H9 (cell line): ENCODE measurements at regions not wholly inside any gene's neighbourhood (a gene's known extent, or its start where the extent isn't known, plus 50 kb on each side); places are given as distances from the start of the nearest gene placed in this dataset.

Experiments used
- DNase-seq: peaks from one replicate; pipeline ENCODE4 v3.0.0-alpha.2; 2017
- H2AFZ ChIP-seq: one replicate; pipeline ENCODE4 v1.6.1; 2013; ENCODE audit warnings: mild to moderate bottlenecking, low read length, control low read depth, moderate library complexity
- H2AK5ac ChIP-seq: 2 replicates; pipeline ENCODE4 v1.6.1; 2013; ENCODE audit warnings: low read length, control low read depth, mixed read lengths; ENCODE audit not compliant: insufficient read length
- H2BK120ac ChIP-seq: one replicate; pipeline ENCODE4 v1.6.1; 2013; ENCODE audit warnings: low read depth, mild to moderate bottlenecking, low read length, control low read depth, inconsistent platforms; ENCODE audit not compliant: poor library complexity, severe bottlenecking
- H2BK12ac ChIP-seq: 2 replicates; pipeline ENCODE4 v1.6.1; 2013; ENCODE audit warnings: low read length, control low read depth, mixed read lengths, low read depth; ENCODE audit not compliant: insufficient read length
- H2BK15ac ChIP-seq: 2 replicates; pipeline ENCODE4 v1.6.1; 2013; ENCODE audit warnings: low read depth, low read length, control low read depth
- H2BK20ac ChIP-seq: one replicate; pipeline ENCODE4 v1.6.1; 2013; ENCODE audit warnings: low read depth, mild to moderate bottlenecking, low read length, control low read depth, inconsistent platforms; ENCODE audit not compliant: poor library complexity, severe bottlenecking
- H2BK5ac ChIP-seq: 2 replicates; pipeline ENCODE4 v1.6.1; 2013; ENCODE audit warnings: low read length, control low read depth, mixed read lengths; ENCODE audit not compliant: insufficient read length
- H3K14ac ChIP-seq: 2 replicates; pipeline ENCODE4 v1.6.1; 2013; ENCODE audit warnings: low read length, control low read depth; ENCODE audit not compliant: insufficient read depth
- H3K18ac ChIP-seq: 2 replicates; pipeline ENCODE4 v1.6.1; 2013; ENCODE audit warnings: low read depth, mild to moderate bottlenecking, mixed read lengths, low read length, control low read depth; ENCODE audit not compliant: insufficient read length
- H3K23ac ChIP-seq: 2 replicates; pipeline ENCODE4 v1.6.1; 2013; ENCODE audit warnings: low read length, control low read depth, mixed read lengths, low read depth; ENCODE audit not compliant: insufficient read length
- H3K23me2 ChIP-seq: 2 replicates; pipeline ENCODE4 v1.6.1; 2013; ENCODE audit warnings: low read depth, mild to moderate bottlenecking, mixed read lengths, low read length, control low read depth; ENCODE audit not compliant: insufficient read length, poor library complexity, severe bottlenecking
- H3K27ac ChIP-seq: 2 replicates; pipeline ENCODE4 v1.5.1; 2013; ENCODE audit warnings: low read length, control low read depth, mixed read lengths, low read depth; ENCODE audit not compliant: insufficient read length
- H3K27me3 ChIP-seq: 2 replicates; pipeline ENCODE4 v1.6.1; 2013; ENCODE audit warnings: low read length, control low read depth, inconsistent platforms; ENCODE audit not compliant: insufficient read depth
- H3K4ac ChIP-seq: 2 replicates; pipeline ENCODE4 v1.6.1; 2013; ENCODE audit warnings: low read depth, mild to moderate bottlenecking, control low read depth, inconsistent platforms, low read length, moderate library complexity
- H3K4me1 ChIP-seq: 2 replicates; pipeline ENCODE4 v1.6.1; 2013; ENCODE audit warnings: low read length, control low read depth, inconsistent platforms; ENCODE audit not compliant: insufficient read depth
- H3K4me2 ChIP-seq: 2 replicates; pipeline ENCODE4 v1.6.1; 2013; ENCODE audit warnings: low read length, control low read depth, mixed read lengths; ENCODE audit not compliant: insufficient read length, insufficient read depth
- H3K56ac ChIP-seq: 2 replicates; pipeline ENCODE4 v1.6.1; 2013; ENCODE audit warnings: low read depth, mild to moderate bottlenecking, mixed read lengths, low read length, control low read depth; ENCODE audit not compliant: insufficient read length
- H3K79me1 ChIP-seq: 2 replicates; pipeline ENCODE4 v1.6.1; 2013; ENCODE audit warnings: low read depth, mild to moderate bottlenecking, moderate library complexity, low read length, control low read depth, inconsistent platforms; ENCODE audit not compliant: insufficient read depth, poor library complexity, severe bottlenecking
- H3K79me2 ChIP-seq: 2 replicates; pipeline ENCODE4 v1.6.1; 2013; ENCODE audit warnings: low read length, control low read depth, inconsistent platforms; ENCODE audit not compliant: insufficient read depth
- H3K9ac ChIP-seq: 2 replicates; pipeline ENCODE4 v1.6.1; 2013; ENCODE audit warnings: low read length, control low read depth, mixed read lengths; ENCODE audit not compliant: insufficient read length; ENCODE audit errors: extremely low read depth
- H3K9me3 ChIP-seq: one replicate; pipeline ENCODE4 v1.6.1; 2013; ENCODE audit warnings: low read depth, low read length, inconsistent platforms; ENCODE audit not compliant: control insufficient read depth
- H3T11ph ChIP-seq: one replicate; pipeline ENCODE4 v1.6.1; 2013; ENCODE audit warnings: mild to moderate bottlenecking, low read length, control low read depth, inconsistent platforms
- H4K20me1 ChIP-seq: one replicate; pipeline ENCODE4 v1.6.1; 2013; ENCODE audit not compliant: control insufficient read depth, insufficient read length, insufficient read depth
- H4K5ac ChIP-seq: 2 replicates; pipeline ENCODE4 v1.6.1; 2013; ENCODE audit warnings: low read depth, mild to moderate bottlenecking, mixed read lengths, low read length, control low read depth; ENCODE audit not compliant: insufficient read length
- H4K8ac ChIP-seq: replicated peaks from 2 replicates; pipeline ENCODE4 v1.6.1; 2013; ENCODE audit warnings: low read length, control low read depth, mixed read lengths, low read depth; ENCODE audit not compliant: insufficient read length
- H4K91ac ChIP-seq: 2 replicates; pipeline ENCODE4 v1.6.1; 2013; ENCODE audit warnings: low read depth, mild to moderate bottlenecking, moderate library complexity, mixed read lengths, low read length, control low read depth; ENCODE audit not compliant: insufficient read length
- H3K27ac Mint-ChIP-seq, 3 experiments: 2 replicates in 2 of 3; 3 replicates in 1 of 3; pipeline ENCODE4 v1.8.0; 2020 to 2021; ENCODE audit warnings: mixed read lengths in 3 of 3, mild to moderate bottlenecking in 1 of 3, moderate library complexity in 1 of 3
- H3K27me3 Mint-ChIP-seq: 2 replicates; pipeline ENCODE4 v1.8.0; 2021; ENCODE audit warnings: low read depth, mild to moderate bottlenecking, moderate library complexity, mixed read lengths
- H3K36me3 Mint-ChIP-seq, 3 experiments: 2 replicates in 2 of 3; 3 replicates in 1 of 3; pipeline ENCODE4 v1.8.0; 2020 to 2021; ENCODE audit warnings: low read depth in 3 of 3, mixed read lengths in 3 of 3; ENCODE audit not compliant: insufficient read depth in 1 of 3
- H3K4me1 Mint-ChIP-seq, 2 experiments: 2 replicates each; pipeline ENCODE4 v1.8.0; 2020; ENCODE audit warnings: mixed read lengths in 2 of 2
- H3K4me3 Mint-ChIP-seq, 2 experiments: 2 replicates in 1 of 2; 3 replicates in 1 of 2; pipeline ENCODE4 v1.8.0; 2020 to 2021; ENCODE audit warnings: mild to moderate bottlenecking in 2 of 2, mixed read lengths in 2 of 2, moderate library complexity in 1 of 2
- H3K9me3 Mint-ChIP-seq, 2 experiments: 2 replicates in 1 of 2; 3 replicates in 1 of 2; pipeline ENCODE4 v1.8.0; 2020; ENCODE audit warnings: mild to moderate bottlenecking in 2 of 2, mixed read lengths in 2 of 2, moderate library complexity in 1 of 2
- CTCF ChIP-seq: fragments of 200-600 bp; sonication (generic); conservative IDR thresholded peaks from 3 replicates; pipeline ENCODE4 v1.8.0; 2021; ENCODE audit warnings: antibody characterized with exemption, mild to moderate bottlenecking
- WGBS: extraction: QIAGEN DNeasy Blood & Tissue Kit; methylation state at CpG from one replicate; pipeline ENCODE4 v1.1.7; 2013; ENCODE audit warnings: missing lambda C conversion rate, low lambda C conversion rate, mixed read lengths; ENCODE audit not compliant: insufficient read length; ENCODE audit errors: extremely low coverage; 5-methylcytosine and 5-hydroxymethylcytosine counted together

- H3K56ac ChIP-seq, result no peak overlapping the region
- H3K23ac ChIP-seq, result no peak overlapping the region
- TF ChIP-seq CTCF, result no peak
- WGBS, result no CpG with 5 or more reads among the region's 10 CpGs
- H3K4me3 Mint-ChIP-seq, result no peak overlapping the region
- no peaks in the 10 kb centered on the region for H3K27me3 ChIP-seq
- H2BK5ac ChIP-seq, result no peak overlapping the region
- peaks cover 0 to 3% of the 10 kb centered on the region in 2 experiments; a peak in 1 of 5 replicates for H3K9me3 Mint-ChIP-seq
- H3K9me3 ChIP-seq, result no peaks in the 10 kb centered on the region
- no peak overlapping the region for H2BK12ac ChIP-seq
- H3K4me1 Mint-ChIP-seq, result peaks cover 16 to 17% of the 10 kb centered on the region in 2 experiments
- no peaks in the 10 kb centered on the region for H3K79me2 ChIP-seq
- DNase-seq, result no peak
- no peak overlapping the region for H2BK120ac ChIP-seq
- H4K5ac ChIP-seq, result no peak overlapping the region
- H2AK5ac ChIP-seq, result no peak overlapping the region
- H2BK20ac ChIP-seq, result no peak overlapping the region
- no peak overlapping the region for H3K18ac ChIP-seq
- no peak overlapping the region for H2BK15ac ChIP-seq
- no peaks in the 10 kb centered on the region for H3K79me1 ChIP-seq
- no peak overlapping the region for H4K8ac ChIP-seq
- no peak overlapping the region for H3K27ac ChIP-seq
- H3K14ac ChIP-seq, result no peak overlapping the region
- no peak overlapping the region for H2AFZ ChIP-seq
- H3K4me2 ChIP-seq, result no peak overlapping the region
- no peak overlapping the region for H3T11ph ChIP-seq
- no peak overlapping the region for H3K27ac Mint-ChIP-seq
- H3K36me3 Mint-ChIP-seq, result no peaks in the 10 kb centered on the region; a peak in 1 of 7 replicates
- no peak overlapping the region for H4K91ac ChIP-seq
- H3K4me1 ChIP-seq, result no peaks in the 10 kb centered on the region
- no peak overlapping the region for H3K9ac ChIP-seq
- no peaks in the 10 kb centered on the region for H3K23me2 ChIP-seq
- H3K4ac ChIP-seq, result no peak overlapping the region
- H3K27me3 Mint-ChIP-seq, result no peaks in the 10 kb centered on the region; the same call in 1 of the 2 replicates
- no peaks in the 10 kb centered on the region for H4K20me1 ChIP-seq
Measured at GRCh38 chr7:21367537-21367936, 60.3 kb upstream of the SP4 start.
